ENCODE measurements at regions not wholly inside any gene's neighbourhood (a gene's known extent, or its start where the extent isn't known, plus 50 kb on each side); places are given as distances from the start of the nearest gene placed in this dataset.

DNA sequence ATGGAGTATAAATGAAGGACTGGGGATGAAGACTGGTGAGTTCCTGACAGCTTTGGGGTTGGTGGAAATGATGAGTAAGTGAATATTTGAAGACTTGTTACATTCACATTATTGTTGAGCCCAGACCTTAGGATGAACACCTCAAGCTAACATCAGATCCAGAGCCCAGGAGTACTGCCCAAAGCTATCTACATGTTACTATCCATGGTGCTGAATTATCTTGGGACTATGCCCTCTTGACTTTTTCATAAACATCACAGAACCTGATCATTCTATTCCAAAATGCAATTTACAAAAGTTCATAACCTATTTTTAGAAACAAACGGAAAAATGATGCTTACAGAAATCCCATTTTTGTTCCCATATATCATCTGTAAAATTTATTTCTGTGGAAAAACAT, 613.3 kb downstream of the TUSC7 start:
- no peak for DNase-seq

DNA sequence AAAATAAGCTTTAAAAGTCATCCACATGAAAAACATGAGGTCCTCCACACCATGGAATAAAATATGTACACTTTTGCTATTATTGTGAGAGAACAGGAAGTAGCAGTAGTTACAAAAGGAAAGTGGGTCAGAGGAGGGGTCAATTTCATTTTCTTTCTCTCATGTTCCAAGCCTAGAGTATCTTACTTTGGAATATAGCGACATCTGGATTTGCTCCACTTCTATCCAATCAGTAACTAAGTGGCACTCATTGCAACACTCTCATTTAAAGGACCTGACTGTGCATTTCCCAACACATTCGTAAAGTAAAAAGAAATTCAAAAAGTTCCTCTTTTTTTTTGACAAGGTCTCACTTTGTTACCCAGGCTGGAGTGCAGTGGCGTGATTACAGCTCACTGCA, 637.3 kb downstream of the TUSC7 start:
- no peak for DNase-seq

DNA sequence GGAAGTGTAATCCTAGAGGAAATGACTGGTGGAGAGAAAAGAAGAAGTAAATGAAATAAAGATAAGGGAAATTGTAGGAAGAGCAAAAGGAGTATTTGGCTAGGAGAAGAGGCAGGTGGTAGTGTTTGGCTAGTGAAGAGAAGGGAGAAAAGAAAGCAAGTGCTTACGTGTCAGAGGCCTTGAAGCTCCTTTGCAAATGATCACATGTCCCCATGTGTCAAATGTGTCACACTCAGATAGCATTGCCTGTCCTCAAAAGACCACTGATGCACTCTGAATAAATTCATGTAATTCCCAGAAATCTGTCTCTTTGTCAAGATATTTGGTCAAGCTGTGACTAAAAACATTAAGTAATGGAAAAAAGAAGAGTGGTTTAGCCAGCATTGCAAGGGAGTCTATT, 639.3 kb downstream of the TUSC7 start:
- DNase-seq: no peak

DNA sequence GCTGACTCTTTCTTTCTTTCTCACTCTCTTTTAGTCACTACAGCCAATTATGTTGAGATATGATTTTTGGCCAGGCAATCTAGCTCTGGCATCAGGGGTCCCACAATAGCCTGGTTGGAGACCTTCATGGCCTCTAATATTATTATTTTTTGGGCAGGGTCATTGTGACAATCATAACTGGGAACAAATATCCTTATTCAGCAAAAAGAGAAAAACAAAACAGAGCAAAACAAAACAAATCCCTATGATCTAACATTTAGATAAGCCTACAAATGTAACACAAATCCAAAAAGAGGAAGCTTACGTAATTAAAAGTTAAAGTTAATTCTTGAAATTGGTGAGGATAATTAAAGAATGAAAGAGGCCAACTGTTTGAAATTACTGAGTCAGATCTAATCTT, 640.0 kb downstream of the TUSC7 start:
- DNase-seq: no peak

DNA sequence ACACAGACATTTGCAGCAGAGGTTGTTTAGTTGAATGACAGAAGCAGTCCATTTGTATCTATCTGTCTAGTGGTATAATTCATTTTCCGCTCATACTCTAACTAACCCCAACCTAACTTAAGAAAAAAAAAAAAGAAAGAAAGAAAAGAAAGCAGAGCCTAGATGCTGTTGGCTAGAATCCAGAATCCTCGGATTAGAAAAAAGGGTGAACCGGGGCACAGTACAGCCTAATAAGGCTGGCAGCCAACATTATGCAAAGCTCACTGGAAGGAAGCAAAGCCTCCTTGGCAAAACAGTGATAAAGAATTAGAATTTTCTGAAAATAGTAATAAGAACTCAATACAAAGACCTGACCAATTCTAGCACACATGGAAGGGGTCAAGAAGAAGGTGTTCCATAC, 640.8 kb downstream of the TUSC7 start:
- DNase-seq: no peak

DNA sequence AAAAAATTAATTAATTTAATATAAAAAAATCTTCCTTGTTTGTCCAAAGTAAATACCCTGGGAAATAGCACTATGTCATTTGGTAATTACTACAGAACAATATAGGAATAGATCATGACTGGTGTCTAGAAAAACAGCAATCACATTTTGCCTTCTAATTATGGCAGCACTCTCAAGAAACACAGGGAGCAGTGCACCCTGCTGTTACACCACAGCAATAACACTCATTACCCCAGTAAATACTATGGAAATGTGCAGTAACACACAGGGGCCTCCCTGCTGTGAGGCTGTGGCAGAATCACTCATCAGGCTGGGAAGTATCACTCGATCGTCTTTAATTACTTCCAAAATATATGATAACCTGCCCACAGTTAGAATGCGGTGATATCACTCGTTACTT, 646.0 kb downstream of the TUSC7 start:
- DNase-seq: no peak

DNA sequence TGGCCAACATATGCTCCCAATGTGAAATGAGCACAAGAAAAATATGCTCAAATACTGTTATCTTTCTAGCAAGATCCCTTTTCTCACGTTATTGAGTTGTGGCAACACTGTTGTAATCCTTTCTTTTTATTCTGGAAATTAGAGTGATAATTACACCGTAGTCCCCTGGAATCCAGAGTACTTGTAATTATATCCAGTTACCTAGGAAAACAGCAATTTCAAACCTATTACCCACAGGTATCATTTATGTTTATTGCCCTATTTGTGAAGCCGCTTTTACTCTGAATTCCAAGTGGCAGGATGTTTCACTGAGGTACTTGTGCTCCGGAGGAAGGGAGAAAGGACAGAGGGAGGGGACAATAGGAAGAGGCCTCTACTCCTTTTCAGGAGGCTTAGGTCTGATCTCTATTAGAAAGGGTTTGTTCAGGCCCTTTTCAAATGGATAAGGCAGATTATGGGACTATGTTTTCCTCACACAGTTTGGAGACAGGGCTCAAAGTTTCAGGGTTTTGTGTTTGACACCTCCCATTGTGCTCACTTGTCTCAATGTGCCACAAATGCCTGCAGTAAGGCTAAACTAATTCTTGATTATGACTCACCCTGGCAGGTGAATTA, 646.6 kb downstream of the TUSC7 start:
- DNase-seq: no peak

DNA sequence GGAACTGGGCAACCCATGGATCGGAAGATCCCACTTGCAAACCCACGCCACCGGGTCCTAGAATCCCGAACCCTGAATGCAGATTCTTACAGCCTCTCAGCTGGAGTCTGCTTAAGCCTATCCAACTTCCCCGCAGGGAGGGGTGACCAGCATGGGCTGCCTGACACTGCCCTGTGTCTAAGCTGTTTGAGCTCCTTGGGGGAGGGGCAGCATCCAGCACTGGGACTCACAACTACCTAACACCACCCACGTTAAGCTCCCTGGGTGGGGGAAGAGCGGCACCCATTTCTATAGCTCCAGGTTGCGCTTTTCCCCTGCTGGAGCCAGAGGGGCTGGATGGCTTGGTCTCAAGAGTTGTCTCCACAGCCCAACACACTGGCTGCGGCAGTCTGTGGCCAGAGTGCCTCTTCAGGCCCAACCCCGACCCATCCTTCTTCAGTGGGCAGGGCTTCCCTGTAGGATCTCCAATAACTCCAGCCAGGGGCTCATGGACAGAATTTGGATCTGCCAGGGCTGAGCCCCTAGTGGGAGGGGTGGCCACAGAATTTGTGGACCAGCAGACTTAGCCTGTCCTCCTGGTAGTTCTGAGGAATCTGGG, 649.2 kb downstream of the TUSC7 start:
- DNase-seq: no peak

DNA sequence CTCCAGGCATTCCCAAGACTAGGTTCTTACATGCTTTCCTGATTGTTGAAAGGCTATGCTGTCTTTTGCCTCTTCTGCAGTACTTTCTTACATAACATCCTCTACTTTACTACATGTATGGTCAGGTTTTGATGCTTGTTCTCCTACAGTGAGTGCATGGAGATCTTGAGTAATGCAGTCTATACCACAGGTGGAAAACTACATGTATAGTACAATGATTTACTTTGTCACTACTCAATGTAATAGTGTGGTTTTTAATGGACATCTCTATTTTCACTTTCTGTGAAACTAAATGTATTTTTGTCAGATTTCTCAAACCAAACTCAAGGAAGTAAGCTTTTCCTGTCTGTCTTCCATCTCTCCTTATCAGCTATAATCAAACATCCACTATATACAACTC, 657.0 kb downstream of the TUSC7 start:
- DNase-seq: no peak

DNA sequence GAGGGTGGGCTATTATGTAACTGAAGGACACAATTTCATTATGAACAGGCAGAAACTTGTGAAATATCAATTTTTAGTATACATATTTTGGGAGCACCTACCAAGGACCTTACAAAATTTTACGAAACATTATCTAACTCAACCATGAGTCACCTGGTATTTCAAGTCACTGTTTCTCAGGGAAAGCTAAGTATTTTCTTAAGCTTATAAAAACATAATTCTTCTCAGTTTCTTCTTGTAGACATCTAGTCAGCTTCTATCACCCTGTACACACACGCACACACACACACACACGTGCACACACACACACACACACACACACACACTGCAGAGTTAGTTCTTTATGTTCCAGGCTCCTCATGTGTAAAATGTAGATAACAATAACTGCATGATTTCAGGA, 658.3 kb downstream of the TUSC7 start:
- no peak for DNase-seq

DNA sequence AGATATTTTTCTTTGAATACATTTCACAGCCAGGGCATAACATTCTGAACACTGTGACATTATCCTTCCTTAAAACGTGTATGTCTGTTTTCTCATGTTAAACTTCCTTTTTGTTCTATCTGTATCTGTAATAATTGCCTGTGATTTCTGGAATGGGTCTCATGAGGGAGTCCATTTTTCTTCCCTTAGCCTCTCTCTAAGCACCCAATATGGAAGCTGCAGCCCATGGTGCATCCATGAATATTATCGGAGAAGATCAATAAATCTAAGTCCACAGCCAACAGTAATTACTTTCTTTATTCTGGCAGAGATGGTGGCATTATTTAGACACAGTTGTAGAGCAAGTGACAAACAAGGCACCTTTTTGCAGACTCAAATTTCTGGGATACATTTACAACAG, 671.1 kb downstream of the TUSC7 start:
- DNase-seq: no peak

DNA sequence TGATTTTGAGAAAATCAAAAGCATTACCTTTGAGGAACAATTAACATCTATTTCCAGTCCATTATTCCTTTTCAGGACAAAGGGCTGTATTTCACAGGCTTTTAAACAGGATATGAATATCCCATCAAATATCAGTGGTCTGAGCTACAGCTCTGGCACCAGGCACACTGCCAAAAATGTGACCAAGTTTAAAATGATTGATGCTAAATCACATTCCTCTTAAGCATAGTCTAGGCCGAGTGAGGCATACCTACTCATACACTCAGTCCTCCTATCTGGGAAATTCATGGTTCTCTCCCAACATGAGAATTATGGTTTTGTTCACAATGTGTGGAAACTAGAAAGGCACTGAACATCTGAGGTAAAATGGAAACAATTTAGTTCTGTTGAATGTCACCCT, 683.5 kb downstream of the TUSC7 start:
- DNase-seq: no peak

DNA sequence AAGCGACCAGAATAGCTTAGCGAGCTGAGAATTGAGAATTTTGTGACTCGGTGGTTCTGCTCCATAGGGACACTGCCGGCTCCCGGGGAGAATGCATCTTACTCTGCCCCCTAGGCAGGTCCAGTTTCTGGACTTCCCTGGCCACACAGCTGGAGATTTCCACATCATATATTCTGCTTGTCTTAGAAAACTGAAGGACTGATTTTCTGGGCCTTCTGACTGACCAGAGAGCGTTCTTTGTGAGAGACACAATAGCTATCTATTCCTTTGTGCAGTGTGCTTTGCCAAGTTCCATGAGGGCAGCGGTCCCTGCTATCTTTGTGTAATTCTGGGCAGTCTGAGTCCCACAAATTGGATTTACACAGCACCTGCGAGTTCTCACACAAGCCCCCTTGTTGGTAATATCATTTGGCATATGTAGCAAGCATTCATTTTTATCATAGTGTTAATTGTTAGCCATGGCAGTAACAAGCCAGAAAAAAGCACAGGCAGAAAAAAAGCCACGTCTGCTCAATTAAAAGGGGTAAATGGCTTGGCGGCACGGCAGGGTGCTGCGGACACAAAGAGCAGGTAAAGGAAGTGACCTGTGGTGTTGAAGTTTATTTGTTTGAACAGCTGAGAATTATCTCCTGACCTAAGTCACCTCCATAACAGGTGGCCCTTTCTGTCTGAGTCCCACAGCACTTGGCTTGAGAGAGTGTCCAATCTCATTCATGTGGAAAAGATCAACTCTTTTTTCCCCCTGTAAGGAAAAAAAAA, 688.7 kb downstream of the TUSC7 start:
- no peak for DNase-seq

DNA sequence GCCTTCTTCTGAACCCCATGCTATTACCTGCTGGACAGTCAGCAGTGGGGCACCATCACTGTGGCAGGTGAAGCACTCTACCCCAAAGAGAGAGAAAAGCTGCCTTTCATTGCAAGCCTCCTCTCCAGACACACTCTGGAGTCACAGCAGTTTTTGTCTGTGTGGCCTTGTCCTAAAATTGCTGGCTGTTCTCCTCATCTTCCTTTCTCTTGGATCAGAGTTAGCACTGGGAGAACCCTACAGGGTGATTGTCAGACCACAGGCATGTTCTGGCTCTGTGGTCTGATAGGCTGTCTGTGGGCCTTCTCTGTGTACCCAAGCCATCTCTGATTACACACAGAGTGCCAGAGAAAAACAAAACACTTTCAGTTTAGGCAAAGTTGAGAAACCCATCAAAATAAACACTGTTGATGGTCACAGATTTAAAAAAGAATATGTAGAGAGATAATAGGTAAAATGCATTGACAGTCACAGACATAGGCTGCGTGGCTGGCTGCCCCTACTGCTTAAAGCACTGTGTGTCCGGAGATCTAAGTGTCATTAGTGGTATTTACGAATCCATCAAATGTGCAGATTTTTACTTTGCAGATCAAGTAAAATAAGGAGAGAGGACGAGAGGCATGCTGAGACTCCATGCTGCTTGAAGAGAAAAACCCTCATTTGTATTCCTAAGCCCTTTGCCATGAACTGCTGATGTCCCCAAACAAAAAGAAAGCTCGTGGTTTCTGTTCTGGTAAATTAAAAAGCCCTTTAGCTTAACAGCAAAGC, 689.9 kb downstream of the TUSC7 start:
- no peak for DNase-seq

DNA sequence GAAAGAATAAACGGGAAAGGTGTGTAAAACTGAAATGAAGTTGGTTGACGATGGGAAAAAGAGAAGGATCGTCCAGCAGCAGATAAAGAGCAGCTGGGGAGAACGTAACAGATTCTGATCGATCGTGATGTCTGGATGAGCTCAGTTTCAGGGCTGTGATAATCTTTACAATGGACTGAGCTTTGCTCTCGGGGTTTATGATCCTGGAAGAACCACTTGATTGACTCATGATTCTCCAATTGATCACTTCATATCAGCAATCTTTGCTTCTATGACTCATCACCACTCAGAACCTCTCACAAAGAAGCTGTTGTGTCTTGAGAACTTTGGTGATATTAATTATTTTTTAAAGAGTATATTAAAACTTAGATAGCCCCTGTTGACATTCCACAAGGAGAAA, 690.7 kb downstream of the TUSC7 start:
- DNase-seq: no peak

DNA sequence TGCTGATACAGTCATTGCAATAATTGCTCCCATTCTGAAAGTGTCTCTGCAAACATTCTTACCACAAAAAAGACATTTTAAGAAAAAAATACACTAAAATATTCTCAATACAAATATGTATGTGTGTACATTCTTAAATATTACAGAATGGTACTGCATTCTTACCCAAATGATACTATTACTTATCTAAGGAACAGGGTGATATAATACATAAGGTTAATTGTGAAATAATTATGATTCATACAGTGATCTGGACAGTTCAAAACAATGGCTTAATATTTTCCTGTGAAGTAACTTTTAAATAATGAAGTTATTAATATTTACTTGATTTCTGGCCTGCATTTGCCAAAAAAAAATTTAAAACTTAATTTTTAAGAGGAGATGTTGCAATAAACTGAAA, 694.6 kb downstream of the TUSC7 start:
- DNase-seq: no peak

DNA sequence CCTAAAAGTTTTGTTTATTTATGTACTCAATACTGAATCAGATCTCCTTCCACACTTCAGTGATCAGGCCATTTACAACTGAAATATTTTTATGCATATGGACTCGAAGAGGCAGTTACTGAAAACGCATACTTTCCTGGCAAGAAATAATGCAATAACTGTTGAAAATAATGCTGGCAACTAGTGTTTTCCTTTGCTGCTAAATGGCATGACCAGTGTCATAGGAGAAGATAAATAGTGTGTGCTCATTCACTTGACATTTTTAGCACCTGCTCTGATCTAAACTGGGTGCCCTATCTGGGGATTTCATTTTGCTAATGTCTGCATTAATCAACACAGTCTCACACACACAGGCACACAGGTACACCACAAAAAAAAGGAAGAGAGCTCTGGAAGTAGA, 695.2 kb downstream of the TUSC7 start:
- DNase-seq: no peak

DNA sequence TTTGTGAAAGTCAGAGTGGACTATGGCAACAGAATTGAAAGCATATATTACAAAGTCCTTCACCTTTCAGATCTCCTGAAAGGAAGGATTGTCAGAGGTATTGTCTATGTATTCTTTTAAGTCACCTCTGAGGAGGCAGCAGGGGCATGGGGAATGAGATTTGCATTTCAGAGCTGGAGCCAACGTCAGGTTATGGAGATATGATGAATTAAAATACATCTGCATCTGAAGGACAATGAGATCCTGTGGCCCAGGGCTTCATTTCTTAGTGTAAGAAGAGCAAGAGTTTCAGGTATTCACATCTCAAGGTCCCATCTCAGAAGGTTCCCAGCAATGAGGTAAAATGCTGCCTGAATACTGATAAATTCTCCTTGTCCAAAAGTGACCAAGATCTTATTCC, 695.8 kb downstream of the TUSC7 start:
- no peak for DNase-seq

DNA sequence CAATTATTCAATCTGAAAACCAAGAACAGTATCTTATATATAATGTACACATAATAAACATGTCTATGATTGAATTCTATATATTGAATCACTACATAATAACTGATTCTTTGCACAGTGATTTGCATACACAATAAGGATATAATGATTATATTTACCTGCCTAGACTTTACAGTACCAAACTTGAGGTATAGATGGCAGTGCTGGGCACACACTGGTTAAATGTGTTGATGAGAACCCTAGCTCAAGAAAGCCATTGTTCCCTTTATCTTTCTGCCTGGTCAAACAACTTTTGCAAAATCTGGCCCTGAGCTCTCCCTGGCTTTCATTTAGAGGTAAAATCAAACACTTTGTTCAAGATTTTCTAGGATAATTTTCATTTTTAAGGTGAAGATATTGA, 697.7 kb downstream of the TUSC7 start:
- no peak for DNase-seq

DNA sequence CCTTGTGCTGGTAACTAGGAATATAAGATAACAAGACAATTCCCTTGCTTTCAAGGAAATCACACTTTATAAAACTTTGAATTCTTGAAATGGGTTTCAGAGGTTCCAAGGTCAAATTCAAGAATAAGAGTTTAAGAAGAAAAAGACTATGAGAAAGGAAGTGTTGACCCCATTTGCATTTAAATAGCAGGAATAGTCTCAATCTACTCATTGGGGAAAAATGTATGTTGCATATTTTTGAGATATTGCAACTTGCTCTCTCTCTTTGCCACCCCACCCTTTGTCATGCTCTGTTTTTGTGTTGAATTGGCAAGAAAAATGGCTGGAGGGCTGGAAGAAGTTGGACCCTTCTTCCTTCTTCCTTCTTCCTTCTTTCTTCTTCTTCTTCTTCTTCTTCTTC, 699.2 kb downstream of the TUSC7 start:
- no peak for DNase-seq

DNA sequence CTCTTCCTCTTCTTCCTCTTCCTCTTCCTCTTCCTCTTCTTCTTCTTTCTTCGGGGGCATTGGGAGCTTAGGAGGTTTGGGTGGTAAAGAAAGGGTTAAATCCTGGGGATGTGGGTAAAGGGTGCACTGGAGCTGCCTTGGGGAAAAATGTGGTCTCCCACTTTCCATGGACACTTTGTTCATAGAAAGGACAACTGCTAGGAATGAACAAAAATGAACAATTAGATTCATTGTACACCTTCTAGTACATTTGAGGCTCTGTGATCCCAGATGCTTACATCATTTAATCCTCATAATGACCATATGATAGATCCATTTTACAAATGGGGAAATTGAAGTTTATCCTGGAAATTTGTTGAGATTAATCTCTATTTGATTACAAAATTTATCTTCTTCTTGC, 699.7 kb downstream of the TUSC7 start:
- DNase-seq: no peak

DNA sequence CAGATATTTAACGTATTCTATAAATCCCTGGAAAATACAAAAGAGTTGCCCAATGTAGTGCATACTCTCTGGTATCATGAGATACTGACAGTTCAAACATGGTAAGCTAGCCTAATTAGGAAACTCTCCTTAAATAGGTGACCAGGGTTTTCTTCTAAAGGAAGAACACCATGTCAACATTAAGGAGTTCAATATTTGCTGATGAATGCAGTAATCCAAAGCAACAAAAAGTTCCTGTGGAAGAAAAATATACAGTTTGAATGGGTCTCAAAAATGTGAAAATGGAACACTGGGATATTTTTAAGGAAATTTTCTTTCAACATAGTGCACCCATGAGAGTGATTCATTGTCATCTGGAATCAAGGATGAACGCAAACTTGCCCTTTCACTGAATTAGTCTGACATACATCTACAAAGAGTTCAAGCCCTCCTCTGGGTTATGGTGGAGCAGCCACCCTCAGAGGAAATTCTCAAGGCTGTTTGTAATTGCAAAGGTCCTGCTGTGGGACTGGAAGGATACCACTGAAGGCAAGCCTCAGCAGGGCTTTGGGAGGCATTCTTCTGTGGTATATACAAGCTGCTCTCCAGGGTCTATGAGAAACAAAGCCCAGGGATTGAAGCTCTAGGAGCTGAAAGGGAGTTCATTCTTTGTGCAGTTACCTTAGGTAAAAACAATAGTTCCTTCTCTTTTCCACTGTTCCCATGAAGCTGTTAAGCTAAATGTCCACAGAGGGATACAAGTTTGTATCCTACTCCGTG, 700.3 kb downstream of the TUSC7 start:
- no peak for DNase-seq

DNA sequence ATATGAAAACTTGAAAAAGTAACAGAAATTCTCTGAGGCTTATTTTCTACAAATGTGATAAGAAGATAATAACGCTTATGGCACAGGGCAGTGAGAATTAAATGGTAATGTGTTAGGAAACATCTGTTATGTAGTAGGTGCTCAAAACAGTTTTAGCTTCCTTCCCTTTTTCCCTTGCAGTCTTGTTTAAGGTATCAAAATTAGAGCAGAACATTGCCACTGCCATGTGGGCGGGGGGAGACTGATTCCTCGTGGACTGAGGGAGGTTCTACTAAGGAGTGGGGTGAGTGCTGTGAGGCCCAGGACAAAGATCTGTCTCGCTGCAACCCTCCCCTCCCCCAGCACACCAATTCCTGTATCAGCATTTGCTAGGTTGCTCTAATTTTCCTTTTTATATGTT, 702.4 kb downstream of the TUSC7 start:
- no peak for DNase-seq

All from NK-92 treated with Interleukin-12 subunit alpha and Interleukin-12 subunit beta, amount 100 ng/mL, for 24 hours (cell line).